ENCODE measurements at regions not wholly inside any gene's neighbourhood (a gene's known extent, or its start where the extent isn't known, plus 50 kb on each side); places are given as distances from the start of the nearest gene placed in this dataset.

DNA sequence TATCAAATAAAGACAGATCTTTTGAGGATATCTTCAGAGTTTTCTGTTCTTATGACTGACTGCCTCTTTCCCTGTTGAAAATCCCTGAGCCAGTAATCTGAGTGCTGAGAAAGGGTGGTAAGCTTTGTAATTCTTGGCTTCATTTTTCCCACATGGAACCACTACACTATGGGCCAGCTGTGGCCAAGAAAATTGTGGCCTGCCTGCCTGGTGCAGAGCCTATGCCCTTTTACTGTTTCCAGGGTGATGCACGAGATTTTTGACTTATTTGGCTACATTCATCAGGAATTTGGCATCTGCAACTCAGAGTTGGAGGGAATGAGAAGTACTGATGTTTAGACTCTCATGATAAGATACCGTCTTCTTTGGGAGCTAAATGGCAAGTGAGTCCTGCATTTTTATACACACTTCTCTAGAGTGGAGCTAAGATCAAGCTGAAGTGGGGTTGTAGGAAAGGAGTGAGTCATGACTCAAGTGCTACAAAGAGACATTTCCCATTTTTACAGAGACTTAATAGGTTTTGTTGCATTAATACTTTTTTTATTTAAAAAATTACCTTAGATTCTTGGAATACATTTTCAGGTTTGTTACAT, 328.2 kb upstream of the CDH7 start:
- TF ChIP-seq ZNF138 (CRISPR knock-in tag; conservative IDR thresholded peaks at IDR 0.05) = no peak
- TF ChIP-seq, protein P1, sequence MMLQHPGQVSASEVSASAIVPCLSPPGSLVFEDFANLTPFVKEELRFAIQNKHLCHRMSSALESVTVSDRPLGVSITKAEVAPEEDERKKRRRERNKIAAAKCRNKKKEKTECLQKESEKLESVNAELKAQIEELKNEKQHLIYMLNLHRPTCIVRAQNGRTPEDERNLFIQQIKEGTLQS (CRISPR knock-in tag; conservative IDR thresholded peaks at IDR 0.05) = no peak
- TF ChIP-seq ZNF121 (CRISPR knock-in tag; IDR thresholded peaks at IDR 0.05) = no peak
- TF ChIP-seq, protein P2, sequence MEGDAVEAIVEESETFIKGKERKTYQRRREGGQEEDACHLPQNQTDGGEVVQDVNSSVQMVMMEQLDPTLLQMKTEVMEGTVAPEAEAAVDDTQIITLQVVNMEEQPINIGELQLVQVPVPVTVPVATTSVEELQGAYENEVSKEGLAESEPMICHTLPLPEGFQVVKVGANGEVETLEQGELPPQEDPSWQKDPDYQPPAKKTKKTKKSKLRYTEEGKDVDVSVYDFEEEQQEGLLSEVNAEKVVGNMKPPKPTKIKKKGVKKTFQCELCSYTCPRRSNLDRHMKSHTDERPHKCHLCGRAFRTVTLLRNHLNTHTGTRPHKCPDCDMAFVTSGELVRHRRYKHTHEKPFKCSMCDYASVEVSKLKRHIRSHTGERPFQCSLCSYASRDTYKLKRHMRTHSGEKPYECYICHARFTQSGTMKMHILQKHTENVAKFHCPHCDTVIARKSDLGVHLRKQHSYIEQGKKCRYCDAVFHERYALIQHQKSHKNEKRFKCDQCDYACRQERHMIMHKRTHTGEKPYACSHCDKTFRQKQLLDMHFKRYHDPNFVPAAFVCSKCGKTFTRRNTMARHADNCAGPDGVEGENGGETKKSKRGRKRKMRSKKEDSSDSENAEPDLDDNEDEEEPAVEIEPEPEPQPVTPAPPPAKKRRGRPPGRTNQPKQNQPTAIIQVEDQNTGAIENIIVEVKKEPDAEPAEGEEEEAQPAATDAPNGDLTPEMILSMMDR (IDR thresholded peaks at IDR 0.05) = no peak
- no peak for TF ChIP-seq TCF7 (CRISPR knock-in tag; IDR thresholded peaks at IDR 0.05; ENCODE audit: low read depth)
- no peak for TF ChIP-seq CREB1 (CRISPR knock-in tag; IDR thresholded peaks at IDR 0.05)
- TF ChIP-seq, protein P3, sequence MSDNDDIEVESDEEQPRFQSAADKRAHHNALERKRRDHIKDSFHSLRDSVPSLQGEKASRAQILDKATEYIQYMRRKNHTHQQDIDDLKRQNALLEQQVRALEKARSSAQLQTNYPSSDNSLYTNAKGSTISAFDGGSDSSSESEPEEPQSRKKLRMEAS (CRISPR knock-in tag; IDR thresholded peaks at IDR 0.05) = no peak
- TF ChIP-seq ESRRA (CRISPR knock-in tag; IDR thresholded peaks at IDR 0.05; ENCODE audit: borderline replicate concordance) = no peak
- TF ChIP-seq, protein P4, sequence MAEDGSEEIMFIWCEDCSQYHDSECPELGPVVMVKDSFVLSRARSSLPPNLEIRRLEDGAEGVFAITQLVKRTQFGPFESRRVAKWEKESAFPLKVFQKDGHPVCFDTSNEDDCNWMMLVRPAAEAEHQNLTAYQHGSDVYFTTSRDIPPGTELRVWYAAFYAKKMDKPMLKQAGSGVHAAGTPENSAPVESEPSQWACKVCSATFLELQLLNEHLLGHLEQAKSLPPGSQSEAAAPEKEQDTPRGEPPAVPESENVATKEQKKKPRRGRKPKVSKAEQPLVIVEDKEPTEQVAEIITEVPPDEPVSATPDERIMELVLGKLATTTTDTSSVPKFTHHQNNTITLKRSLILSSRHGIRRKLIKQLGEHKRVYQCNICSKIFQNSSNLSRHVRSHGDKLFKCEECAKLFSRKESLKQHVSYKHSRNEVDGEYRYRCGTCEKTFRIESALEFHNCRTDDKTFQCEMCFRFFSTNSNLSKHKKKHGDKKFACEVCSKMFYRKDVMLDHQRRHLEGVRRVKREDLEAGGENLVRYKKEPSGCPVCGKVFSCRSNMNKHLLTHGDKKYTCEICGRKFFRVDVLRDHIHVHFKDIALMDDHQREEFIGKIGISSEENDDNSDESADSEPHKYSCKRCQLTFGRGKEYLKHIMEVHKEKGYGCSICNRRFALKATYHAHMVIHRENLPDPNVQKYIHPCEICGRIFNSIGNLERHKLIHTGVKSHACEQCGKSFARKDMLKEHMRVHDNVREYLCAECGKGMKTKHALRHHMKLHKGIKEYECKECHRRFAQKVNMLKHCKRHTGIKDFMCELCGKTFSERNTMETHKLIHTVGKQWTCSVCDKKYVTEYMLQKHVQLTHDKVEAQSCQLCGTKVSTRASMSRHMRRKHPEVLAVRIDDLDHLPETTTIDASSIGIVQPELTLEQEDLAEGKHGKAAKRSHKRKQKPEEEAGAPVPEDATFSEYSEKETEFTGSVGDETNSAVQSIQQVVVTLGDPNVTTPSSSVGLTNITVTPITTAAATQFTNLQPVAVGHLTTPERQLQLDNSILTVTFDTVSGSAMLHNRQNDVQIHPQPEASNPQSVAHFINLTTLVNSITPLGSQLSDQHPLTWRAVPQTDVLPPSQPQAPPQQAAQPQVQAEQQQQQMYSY (CRISPR knock-in tag; IDR thresholded peaks at IDR 0.05) = no peak
